ENCODE measurements at regions not wholly inside any gene's neighbourhood (a gene's known extent, or its start where the extent isn't known, plus 50 kb on each side); places are given as distances from the start of the nearest gene placed in this dataset.

GRCh38 chr4:129377131-129377845 lies 281.3 kb downstream of the C4orf33 start:
- TF ChIP-seq CTCF (IDR thresholded peaks at IDR 0.05; ENCODE audit: borderline replicate concordance, extremely low read depth, low read length, poor library complexity, severe bottlenecking) (no peak), EZH2 (IDR thresholded peaks at IDR 0.05; ENCODE audit: borderline replicate concordance, low read depth, low read length, severe bottlenecking) (no peak)

Measured in DND-41 (cell line).